CD4-positive, alpha-beta T cell (primary cell): ENCODE measurements at regions not wholly inside any gene's neighbourhood (a gene's known extent, or its start where the extent isn't known, plus 50 kb on each side); places are given as distances from the start of the nearest gene placed in this dataset.

Source experiments
- ATAC-seq: fragments of 200-7000 bp; cut with Tn5 transposase; one replicate; pipeline ENCODE4 v1.10.0; 2022; ENCODE audit warnings: mild to moderate bottlenecking; ENCODE audit not compliant: poor library complexity
- CTCF ChIA-PET: fragments of 350-600 bp; sonication (Branson Sonifier 250); formaldehyde crosslinking; loops from one replicate; lab custom pipeline; 2021; ENCODE audit warnings: antibody characterized with exemption, inconsistent platforms; lab: Charles Lee
- POLR2A ChIA-PET: fragments of 350-600 bp; sonication (Branson Sonifier 250); formaldehyde crosslinking; loops from one replicate; lab custom pipeline; 2021; ENCODE audit warnings: antibody characterized with exemption, inconsistent platforms; lab: Charles Lee
- DNase-seq, 14 experiments: peaks; one replicate each; pipeline ENCODE4 v3.0.0-alpha.2; 2013 to 2020; ENCODE audit warnings: mixed read lengths in 2 of 14
- H3K27ac ChIP-seq, 2 donors: one replicate each; pipeline versions ENCODE4 v1.5.1 to v1.7.0; 2013; ENCODE audit warnings: low read length in 2 of 2, low read depth in 1 of 2, mild to moderate bottlenecking in 1 of 2
- H3K27me3 ChIP-seq, 2 experiments: 1 replicate in 1 of 2; 2 replicates in 1 of 2; pipeline versions ENCODE4 v1.6.1 to v1.7.0; 2013; ENCODE audit warnings: low read length in 2 of 2, control low read depth in 1 of 2, mild to moderate bottlenecking in 1 of 2, moderate library complexity in 1 of 2; ENCODE audit not compliant: insufficient read depth in 2 of 2, control insufficient read depth in 1 of 2
- H3K36me3 ChIP-seq: one replicate; pipeline ENCODE4 v1.6.1; 2013; ENCODE audit warnings: low read length, control low read depth; ENCODE audit not compliant: insufficient read depth
- H3K4me1 ChIP-seq: one replicate; pipeline ENCODE4 v1.6.1; 2013; ENCODE audit warnings: low read length, control low read depth; ENCODE audit not compliant: insufficient read depth
- H3K4me3 ChIP-seq: one replicate; pipeline ENCODE4 v1.5.1; 2013; ENCODE audit warnings: mild to moderate bottlenecking, low read length, moderate library complexity
- H3K9me3 ChIP-seq, 2 experiments: 1 replicate in 1 of 2; 2 replicates in 1 of 2; pipeline versions ENCODE4 v1.6.1 to v1.7.0; 2013; ENCODE audit warnings: low read length in 2 of 2, mild to moderate bottlenecking in 2 of 2, control low read depth in 1 of 2, moderate library complexity in 1 of 2; ENCODE audit not compliant: control insufficient read depth in 1 of 2, insufficient read depth in 1 of 2
- H3K27ac Mint-ChIP-seq: one replicate; pipeline ENCODE4 v1.8.0; 2020; ENCODE audit warnings: mixed read lengths
- H3K27me3 Mint-ChIP-seq: one replicate; pipeline ENCODE4 v1.8.0; 2021; ENCODE audit warnings: mixed read lengths
- H3K36me3 Mint-ChIP-seq: one replicate; pipeline ENCODE4 v1.8.0; 2021; ENCODE audit warnings: low read depth, mixed read lengths
- H3K4me1 Mint-ChIP-seq: one replicate; pipeline ENCODE4 v1.8.0; 2021; ENCODE audit warnings: low read depth, mixed read lengths
- H3K4me3 Mint-ChIP-seq: one replicate; pipeline ENCODE4 v1.8.0; 2020; ENCODE audit warnings: mild to moderate bottlenecking, mixed read lengths
- H3K9me3 Mint-ChIP-seq: one replicate; pipeline ENCODE4 v1.8.0; 2020; ENCODE audit warnings: mixed read lengths
- CTCF ChIP-seq: fragments of 200-600 bp; IDR thresholded peaks from one replicate; pipeline ENCODE4 v1.8.0; 2022; ENCODE audit warnings: antibody characterized with exemption, mild to moderate bottlenecking
- intact Hi-C, 2 experiments: fragments of 100-400 bp; cut with DNase I in 1 of 2; cut with micrococcal nuclease in 1 of 2; formaldehyde crosslinking; loops; one replicate each; pipeline versions ENCODE4 v1.15.1 to v1.9.0; 2023 to 2025; cut with DNase I, micrococcal nuclease

DNA sequence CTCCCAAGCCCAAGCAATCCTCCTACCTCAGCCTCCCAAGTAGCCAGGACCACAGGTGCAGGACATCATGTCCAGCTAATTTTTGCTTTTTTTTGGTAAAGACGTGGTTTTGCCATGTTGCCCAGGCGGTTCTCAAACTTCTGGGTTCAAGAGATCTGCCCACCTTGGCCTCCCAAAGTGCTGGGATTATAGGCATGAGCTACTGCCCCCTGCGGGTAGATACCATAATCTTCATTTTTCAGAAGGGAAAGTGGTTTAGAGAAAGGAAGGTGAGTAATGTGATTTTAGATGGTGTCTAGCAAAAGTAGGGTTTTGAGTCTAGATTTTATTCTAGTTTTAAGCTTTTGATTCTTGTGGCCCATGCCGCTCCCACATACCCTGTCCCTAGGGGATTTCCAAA lies 205.3 kb upstream of the CLNK start:
- DNase-seq (no peak), ATAC-seq (no peak)
- Histone ChIP-seq H3K9me3 (no peaks in the 10 kb centered on the region), H3K4me3 (no peak overlapping the region), H3K27me3 (no peaks in the 10 kb centered on the region), H3K4me1 (no peaks in the 10 kb centered on the region), H3K36me3 (no peaks in the 10 kb centered on the region), H3K27ac (no peak overlapping the region)
- Mint-ChIP-seq H3K9me3 (no peaks in the 10 kb centered on the region), H3K27ac (no peak overlapping the region), H3K27me3 (peaks cover 10% of the 10 kb centered on the region), H3K4me3 (no peak overlapping the region), H3K4me1 (peaks cover 4% of the 10 kb centered on the region), H3K36me3 (no peaks in the 10 kb centered on the region)
- POLR2A ChIA-PET = no interaction called here
- intact Hi-C loops = no loop called here
- TF ChIP-seq CTCF = no peak
- CTCF ChIA-PET = no interaction called here

- no peaks in the 10 kb centered on the region for H3K27me3 ChIP-seq
- ATAC-seq (no peak), DNase-seq (no peak)
- Mint-ChIP-seq H3K36me3 (no peaks in the 10 kb centered on the region), H3K27me3 (no peaks in the 10 kb centered on the region), H3K4me3 (no peak overlapping the region), H3K4me1 (no peaks in the 10 kb centered on the region), H3K9me3 (no peaks in the 10 kb centered on the region), H3K27ac (no peak overlapping the region)
- H3K36me3 ChIP-seq = no peaks in the 10 kb centered on the region
- H3K27ac ChIP-seq = no peak overlapping the region
- POLR2A ChIA-PET = no interaction called here
- CTCF ChIA-PET = no interaction called here
- H3K4me3 ChIP-seq = no peak overlapping the region
- TF ChIP-seq CTCF = no peak
- no peaks in the 10 kb centered on the region for H3K4me1 ChIP-seq
- no peaks in the 10 kb centered on the region for H3K9me3 ChIP-seq
- intact Hi-C loops = no loop called here
These were observed 195.0 kb upstream of the CLNK start for GRCh38 chr4:10879411-10880110.

DNA sequence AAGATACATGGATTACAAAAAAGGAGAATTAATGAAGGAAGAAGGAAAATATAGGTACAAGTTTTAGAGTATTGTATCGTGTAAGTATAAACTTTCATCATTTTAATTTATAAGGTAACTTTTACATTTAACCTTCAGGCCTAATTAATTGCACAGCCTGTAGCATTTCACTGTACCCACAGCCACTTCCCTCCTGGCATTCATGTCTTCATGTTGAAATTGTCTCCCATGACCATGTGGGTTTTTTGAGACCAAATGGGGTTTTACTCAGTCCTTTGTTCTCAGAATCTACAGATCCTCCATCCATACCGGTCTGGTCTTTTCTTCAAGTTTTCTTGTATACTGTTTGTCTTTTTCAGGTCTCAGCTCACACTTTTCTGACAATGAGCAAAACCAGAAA lies 194.3 kb upstream of the CLNK start:
- no peak for TF ChIP-seq CTCF
- ATAC-seq (no peak), DNase-seq (no peak)
- H3K27me3 Mint-ChIP-seq = no peaks in the 10 kb centered on the region
- H3K4me1 Mint-ChIP-seq = no peaks in the 10 kb centered on the region
- Histone ChIP-seq H3K9me3 (no peaks in the 10 kb centered on the region), H3K4me3 (no peak overlapping the region), H3K27ac (no peak overlapping the region), H3K4me1 (no peaks in the 10 kb centered on the region), H3K27me3 (no peaks in the 10 kb centered on the region), H3K36me3 (no peaks in the 10 kb centered on the region)
- H3K27ac Mint-ChIP-seq = no peak overlapping the region
- no peak overlapping the region for H3K4me3 Mint-ChIP-seq
- intact Hi-C loops = no loop called here
- ChIA-PET POLR2A (no interaction called here), CTCF (no interaction called here)
- no peaks in the 10 kb centered on the region for H3K9me3 Mint-ChIP-seq
- H3K36me3 Mint-ChIP-seq = no peaks in the 10 kb centered on the region
